ENCODE measurements at regions not wholly inside any gene's neighbourhood (a gene's known extent, or its start where the extent isn't known, plus 50 kb on each side); places are given as distances from the start of the nearest gene placed in this dataset.
"Not testable (repeated sequence)": the region's sequence is repeated elsewhere in the genome, so short reads cannot be mapped to it uniquely, and the experiment has no call there.

GRCh38 chr3:160047876-160048275, 59.2 kb downstream of the IL12A start:
- DNase-seq = peak in 1 of 2 donors; percentile 38

GRCh38 chr3:160049038-160049437, 60.4 kb downstream of the IL12A start:
- no peak for DNase-seq

- no peak for DNase-seq
These were observed 60.9 kb downstream of the IL12A start for GRCh38 chr3:160049565-160049964.

- peak; percentile 34 to 82 for DNase-seq
These were observed 61.4 kb downstream of the IL12A start for GRCh38 chr3:160049988-160050387.

GRCh38 chr3:160052385-160053047, 63.9 kb downstream of the IL12A start:
- no peak for DNase-seq

GRCh38 chr3:160053048-160053391, 64.4 kb downstream of the IL12A start:
- DNase-seq = no peak

GRCh38 chr3:160054862-160055261, 66.2 kb downstream of the IL12A start:
- DNase-seq = not testable (repeated sequence)

- DNase-seq = no peak
These were observed 67.0 kb downstream of the IL12A start for GRCh38 chr3:160055659-160056058.

GRCh38 chr3:160057331-160057730, 68.7 kb downstream of the IL12A start:
- DNase-seq = peak; percentile 65 to 79

- DNase-seq = no peak
These were observed 71.9 kb downstream of the IL12A start for GRCh38 chr3:160060409-160061027.

- no peak for DNase-seq
These were observed 72.9 kb downstream of the IL12A start for GRCh38 chr3:160061525-160061924.

GRCh38 chr3:160065282-160065681, 76.6 kb downstream of the IL12A start:
- peak; percentile 53 to 86 for DNase-seq

- peak; percentile 41 to 82 for DNase-seq
These were observed 77.2 kb downstream of the IL12A start for GRCh38 chr3:160065786-160066185.

- no peak for DNase-seq
These were observed 81.4 kb downstream of the IL12A start for GRCh38 chr3:160069986-160070385.

GRCh38 chr3:160076519-160076918, 87.9 kb downstream of the IL12A start:
- no peak for DNase-seq

GRCh38 chr3:160078533-160078932, 89.9 kb downstream of the IL12A start:
- DNase-seq = no peak

- DNase-seq = no peak
These were observed 93.4 kb downstream of the IL12A start for GRCh38 chr3:160081958-160082533.

GRCh38 chr3:160084998-160085397, 96.4 kb downstream of the IL12A start:
- no peak for DNase-seq

GRCh38 chr3:160088492-160089137, 100.0 kb downstream of the IL12A start:
- no peak for DNase-seq

GRCh38 chr3:160090653-160091052, 102.0 kb downstream of the IL12A start:
- DNase-seq = no peak

- no peak for DNase-seq
These were observed 102.8 kb downstream of the IL12A start for GRCh38 chr3:160091441-160091840.

- no peak for DNase-seq
These were observed 104.1 kb downstream of the IL12A start for GRCh38 chr3:160092760-160093159.

GRCh38 chr3:160094562-160094961, 105.9 kb downstream of the IL12A start:
- no peak for DNase-seq

GRCh38 chr3:160097478-160097877, 108.8 kb downstream of the IL12A start:
- DNase-seq = no peak
